ENCODE measurements at regions not wholly inside any gene's neighbourhood (a gene's known extent, or its start where the extent isn't known, plus 50 kb on each side); places are given as distances from the start of the nearest gene placed in this dataset.

DNA sequence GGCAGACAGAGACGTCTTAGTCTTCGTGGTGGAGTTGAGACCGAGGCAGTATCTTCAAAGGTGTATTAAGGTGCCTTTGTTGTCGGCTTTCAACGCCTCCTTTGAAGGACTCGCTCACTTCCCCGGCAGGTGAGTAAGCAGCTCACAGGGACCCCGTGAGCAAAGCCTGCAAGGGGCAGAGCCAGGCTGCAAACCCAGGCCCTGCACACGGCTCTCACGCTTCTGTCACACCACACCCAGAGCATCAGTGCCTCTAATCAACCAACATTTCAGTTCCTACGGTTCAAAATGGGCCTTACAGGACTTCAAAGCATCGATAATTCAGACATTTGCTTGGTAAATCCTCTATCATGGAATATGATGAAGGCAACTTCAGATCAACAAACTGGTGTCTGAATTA lies 64.8 kb upstream of the INSIG1 start:
- TF ChIP-seq, protein P1, sequence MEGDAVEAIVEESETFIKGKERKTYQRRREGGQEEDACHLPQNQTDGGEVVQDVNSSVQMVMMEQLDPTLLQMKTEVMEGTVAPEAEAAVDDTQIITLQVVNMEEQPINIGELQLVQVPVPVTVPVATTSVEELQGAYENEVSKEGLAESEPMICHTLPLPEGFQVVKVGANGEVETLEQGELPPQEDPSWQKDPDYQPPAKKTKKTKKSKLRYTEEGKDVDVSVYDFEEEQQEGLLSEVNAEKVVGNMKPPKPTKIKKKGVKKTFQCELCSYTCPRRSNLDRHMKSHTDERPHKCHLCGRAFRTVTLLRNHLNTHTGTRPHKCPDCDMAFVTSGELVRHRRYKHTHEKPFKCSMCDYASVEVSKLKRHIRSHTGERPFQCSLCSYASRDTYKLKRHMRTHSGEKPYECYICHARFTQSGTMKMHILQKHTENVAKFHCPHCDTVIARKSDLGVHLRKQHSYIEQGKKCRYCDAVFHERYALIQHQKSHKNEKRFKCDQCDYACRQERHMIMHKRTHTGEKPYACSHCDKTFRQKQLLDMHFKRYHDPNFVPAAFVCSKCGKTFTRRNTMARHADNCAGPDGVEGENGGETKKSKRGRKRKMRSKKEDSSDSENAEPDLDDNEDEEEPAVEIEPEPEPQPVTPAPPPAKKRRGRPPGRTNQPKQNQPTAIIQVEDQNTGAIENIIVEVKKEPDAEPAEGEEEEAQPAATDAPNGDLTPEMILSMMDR (IDR thresholded peaks at IDR 0.05) = no peak
- no peak for TF ChIP-seq POLR2A (IDR thresholded peaks at IDR 0.05)
